AG04450 (cell line): ENCODE measurements at regions not wholly inside any gene's neighbourhood (a gene's known extent, or its start where the extent isn't known, plus 50 kb on each side); places are given as distances from the start of the nearest gene placed in this dataset.
A peak's percentile ranks its signal among the peaks of the same experiment; 100 is the strongest.

Source experiments
- CTCF ChIA-PET: fragments of 300-600, 350-600 bp; formaldehyde crosslinking; extraction: SDS; loops from one replicate; lab custom pipeline; 2022; ENCODE audit warnings: antibody characterized with exemption, inconsistent platforms; lab: Charles Lee
- POLR2A ChIA-PET: fragments of 350-600 bp; formaldehyde crosslinking; extraction: SDS; loops from one replicate; lab custom pipeline; 2021; ENCODE audit warnings: antibody characterized with exemption, inconsistent platforms; lab: Yijun Ruan, JAX
- DNase-seq: peaks from one replicate; pipeline ENCODE4 v3.0.0-alpha.2; 2011; ENCODE audit warnings: low read depth, low spot score
- H3K27ac ChIP-seq: one replicate; pipeline ENCODE4 v1.5.1; 2012; ENCODE audit warnings: low read depth, low read length, control low read depth
- H3K27me3 ChIP-seq: one replicate; pipeline ENCODE4 v1.6.0; 2012; ENCODE audit warnings: low read length; ENCODE audit not compliant: control insufficient read depth, insufficient read depth
- H3K4me3 ChIP-seq: 2 replicates; pipeline ENCODE4 v1.5.1; 2011; ENCODE audit warnings: mild to moderate bottlenecking, low read depth, low read length, control low read depth
- H3K9me3 ChIP-seq: 2 replicates; pipeline ENCODE4 v1.5.1; 2012; ENCODE audit warnings: low read length; ENCODE audit not compliant: control insufficient read depth, insufficient read depth
- CTCF ChIP-seq: IDR thresholded peaks from 2 replicates; pipeline ENCODE4 v1.5.1; 2011; ENCODE audit warnings: low read depth, low read length, control low read depth, inconsistent platforms

GRCh38 chr13:59303433-59303832 is 860.3 kb downstream of the DIAPH3 start:
- DNase-seq: no peak
- CTCF ChIA-PET: interaction anchor here (1.1 kb wide), 1 partner anchor 14 kb away, joined by 4 read pairs; no protein-coding TSS in a partner anchor
- POLR2A ChIA-PET: no interaction called here

GRCh38 chr13:59304596-59304995 is 859.1 kb downstream of the DIAPH3 start:
- no peak for DNase-seq

More at GRCh38 chr13:59303433-59303832, 860.3 kb downstream of the DIAPH3 start:
- Histone ChIP-seq H3K4me3 (no peak overlapping the region), H3K27me3 (no peaks in the 10 kb centered on the region), H3K9me3 (no peaks in the 10 kb centered on the region), H3K27ac (no peak overlapping the region)
- no peak for TF ChIP-seq CTCF

GRCh38 chr13:59305896-59306295 is 857.8 kb downstream of the DIAPH3 start:
- ChIA-PET CTCF (interaction anchor here (0.8 to 1.0 kb wide), 2 partner anchors 9 to 12 kb away, joined by 3 read pairs; no protein-coding TSS in a partner anchor), POLR2A (no interaction called here)
- no peak for DNase-seq
- Histone ChIP-seq H3K4me3 (no peak overlapping the region), H3K9me3 (no peaks in the 10 kb centered on the region), H3K27me3 (no peaks in the 10 kb centered on the region), H3K27ac (no peak overlapping the region)
- TF ChIP-seq CTCF: no peak

More at GRCh38 chr13:59304596-59304995, 859.1 kb downstream of the DIAPH3 start:
- H3K27me3 ChIP-seq: no peaks in the 10 kb centered on the region
- no peaks in the 10 kb centered on the region for H3K9me3 ChIP-seq
- CTCF ChIA-PET: interaction anchor here (0.9 to 1.1 kb wide), 2 partner anchors 13 to 376 kb away, joined by 3 to 4 read pairs; no protein-coding TSS in a partner anchor
- no peak overlapping the region for H3K27ac ChIP-seq
- TF ChIP-seq CTCF: no peak
- POLR2A ChIA-PET: no interaction called here
- no peak overlapping the region for H3K4me3 ChIP-seq

- no peak for TF ChIP-seq CTCF
- ChIA-PET POLR2A (no interaction called here), CTCF (no interaction called here)
- Histone ChIP-seq H3K9me3 (no peaks in the 10 kb centered on the region), H3K27me3 (no peaks in the 10 kb centered on the region), H3K27ac (no peak overlapping the region), H3K4me3 (no peak overlapping the region)
- DNase-seq: no peak
Observed at GRCh38 chr13:59312776-59313175, 851.0 kb downstream of the DIAPH3 start.

- TF ChIP-seq CTCF: peak; percentile 82
- POLR2A ChIA-PET: no interaction called here
- CTCF ChIA-PET: interaction anchor here (0.6 to 4.7 kb wide), 39 partner anchors 8 to 1694 kb away, joined by 3 to 36 read pairs (median 4); no protein-coding TSS in a partner anchor
- Histone ChIP-seq H3K9me3 (no peaks in the 10 kb centered on the region), H3K27ac (no peak overlapping the region), H3K4me3 (no peak overlapping the region), H3K27me3 (no peaks in the 10 kb centered on the region)
- peak; percentile 16 for DNase-seq
Observed at GRCh38 chr13:59318320-59318930, 845.3 kb downstream of the DIAPH3 start.
